ENCODE measurements at regions not wholly inside any gene's neighbourhood (a gene's known extent, or its start where the extent isn't known, plus 50 kb on each side); places are given as distances from the start of the nearest gene placed in this dataset.
A peak's percentile ranks its signal among the peaks of the same experiment; 100 is the strongest.

DNA sequence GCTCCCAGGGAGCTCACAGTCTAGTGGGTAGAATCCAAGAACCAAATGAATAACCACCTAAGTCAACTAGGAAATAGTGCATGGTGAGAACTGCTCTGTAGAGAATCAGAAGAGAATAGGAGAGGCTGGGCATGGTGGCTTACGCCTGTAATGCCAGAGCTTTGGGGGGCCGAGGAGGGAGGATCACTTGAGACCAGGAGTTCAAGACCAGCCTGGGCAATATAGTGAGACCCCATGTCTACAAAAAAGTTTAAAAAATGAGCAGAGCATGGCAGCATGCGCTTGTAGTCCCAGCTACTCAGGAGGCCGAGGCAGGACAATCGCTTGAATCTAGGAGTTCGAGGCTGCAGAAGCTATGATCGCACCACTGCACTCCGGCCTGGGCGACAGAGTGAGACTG is 122.3 kb upstream of the IRF2BP2 start:
- DNase-seq (ENCODE audit: extremely low read depth, insufficient read length) = no peak
- Histone ChIP-seq H3K36me3 (ENCODE audit: control insufficient read depth, insufficient read depth, low read length) (no peaks in the 10 kb centered on the region), H3K27me3 (replicated peaks; ENCODE audit: control insufficient read depth, insufficient read depth, low read length) (no peaks in the 10 kb centered on the region)

DNA sequence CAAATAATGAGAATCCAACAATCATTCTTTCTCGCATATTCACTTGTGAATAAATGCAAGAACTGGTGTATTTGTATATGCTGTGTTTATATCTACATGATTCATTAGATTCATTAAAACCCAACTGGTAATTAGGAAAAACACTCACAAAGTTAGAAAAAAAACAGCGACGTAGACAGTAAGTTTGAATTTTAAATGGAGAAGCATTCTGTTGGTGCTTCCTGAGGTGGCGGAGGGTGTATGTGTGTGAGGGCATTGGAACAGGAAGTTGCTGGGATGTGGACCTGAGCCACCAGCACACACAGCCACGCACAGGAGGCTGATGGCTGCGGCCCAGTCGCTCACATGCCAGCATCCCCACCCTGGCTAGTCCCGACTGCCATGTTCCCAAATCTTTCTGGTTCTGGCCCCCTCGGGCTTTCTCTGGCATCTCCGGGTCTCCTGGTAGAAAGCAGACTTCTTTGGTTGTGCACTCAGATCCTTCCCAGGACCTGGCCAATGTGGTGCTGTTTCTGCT is 121.6 kb upstream of the IRF2BP2 start:
- Histone ChIP-seq H3K4me3 (replicated peaks; ENCODE audit: low read depth, low read length) (no peak overlapping the region), H3K36me3 (ENCODE audit: control insufficient read depth, insufficient read depth, low read length) (no peaks in the 10 kb centered on the region), H3K27me3 (replicated peaks; ENCODE audit: control insufficient read depth, insufficient read depth, low read length) (no peaks in the 10 kb centered on the region)
- peak; percentile 62 for DNase-seq (ENCODE audit: extremely low read depth, insufficient read length)
- TF ChIP-seq, protein P1, sequence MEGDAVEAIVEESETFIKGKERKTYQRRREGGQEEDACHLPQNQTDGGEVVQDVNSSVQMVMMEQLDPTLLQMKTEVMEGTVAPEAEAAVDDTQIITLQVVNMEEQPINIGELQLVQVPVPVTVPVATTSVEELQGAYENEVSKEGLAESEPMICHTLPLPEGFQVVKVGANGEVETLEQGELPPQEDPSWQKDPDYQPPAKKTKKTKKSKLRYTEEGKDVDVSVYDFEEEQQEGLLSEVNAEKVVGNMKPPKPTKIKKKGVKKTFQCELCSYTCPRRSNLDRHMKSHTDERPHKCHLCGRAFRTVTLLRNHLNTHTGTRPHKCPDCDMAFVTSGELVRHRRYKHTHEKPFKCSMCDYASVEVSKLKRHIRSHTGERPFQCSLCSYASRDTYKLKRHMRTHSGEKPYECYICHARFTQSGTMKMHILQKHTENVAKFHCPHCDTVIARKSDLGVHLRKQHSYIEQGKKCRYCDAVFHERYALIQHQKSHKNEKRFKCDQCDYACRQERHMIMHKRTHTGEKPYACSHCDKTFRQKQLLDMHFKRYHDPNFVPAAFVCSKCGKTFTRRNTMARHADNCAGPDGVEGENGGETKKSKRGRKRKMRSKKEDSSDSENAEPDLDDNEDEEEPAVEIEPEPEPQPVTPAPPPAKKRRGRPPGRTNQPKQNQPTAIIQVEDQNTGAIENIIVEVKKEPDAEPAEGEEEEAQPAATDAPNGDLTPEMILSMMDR (IDR thresholded peaks at IDR 0.05; ENCODE audit: insufficient read depth, low read length, poor library complexity, severe bottlenecking) = no peak

More for the DNA sequence above, 122.3 kb upstream of the IRF2BP2 start:
- TF ChIP-seq, protein P1 (IDR thresholded peaks at IDR 0.05; ENCODE audit: insufficient read depth, low read length, poor library complexity, severe bottlenecking) = no peak
- no peak overlapping the region for H3K4me3 ChIP-seq (replicated peaks; ENCODE audit: low read depth, low read length)

DNA sequence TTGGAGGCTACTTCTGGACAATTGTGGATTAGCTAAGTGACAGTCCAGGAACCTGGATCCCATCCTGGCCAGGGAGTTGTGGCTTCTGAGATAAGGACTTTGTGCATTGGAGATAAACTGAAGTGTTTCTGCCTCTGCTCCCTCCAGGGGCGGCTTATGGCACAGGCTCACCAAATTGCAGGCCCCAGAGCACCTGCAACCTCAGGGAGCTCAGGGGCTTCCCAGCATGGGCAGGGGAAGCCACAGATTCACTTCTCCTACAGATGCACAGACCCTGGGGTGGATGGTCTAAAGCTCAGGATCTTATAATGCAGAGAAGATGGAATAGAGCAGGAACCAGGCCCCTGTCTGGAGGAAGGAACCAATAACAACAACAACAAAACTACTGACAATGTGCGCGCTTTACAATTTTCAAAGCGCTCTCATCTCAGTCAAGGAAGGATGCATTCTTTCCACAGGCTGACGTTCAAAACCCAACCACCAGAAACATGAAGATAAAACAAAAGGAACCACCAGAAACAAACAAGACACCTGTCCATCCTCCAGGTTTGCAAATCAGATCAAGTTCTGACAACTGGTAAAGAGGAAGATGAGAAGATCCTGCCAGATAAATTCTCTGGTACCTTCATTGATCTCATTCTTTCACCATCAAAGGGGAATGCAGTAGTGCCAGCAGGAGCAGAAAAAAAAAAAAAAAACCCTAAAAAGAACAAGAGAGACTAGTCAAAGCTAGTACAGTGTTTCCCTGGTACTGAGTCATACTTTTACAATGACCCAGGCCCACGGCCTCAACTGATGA is 121.0 kb upstream of the IRF2BP2 start:
- Histone ChIP-seq H3K36me3 (ENCODE audit: control insufficient read depth, insufficient read depth, low read length) (no peaks in the 10 kb centered on the region), H3K4me3 (replicated peaks; ENCODE audit: low read depth, low read length) (no peak overlapping the region), H3K27me3 (replicated peaks; ENCODE audit: control insufficient read depth, insufficient read depth, low read length) (no peaks in the 10 kb centered on the region)
- TF ChIP-seq, protein P1 (IDR thresholded peaks at IDR 0.05; ENCODE audit: insufficient read depth, low read length, poor library complexity, severe bottlenecking) = peak; percentile 32
- DNase-seq (ENCODE audit: extremely low read depth, insufficient read length) = peak; percentile 58

GRCh38 chr1:234730475-234730769 is 120.4 kb upstream of the IRF2BP2 start:
- Histone ChIP-seq H3K4me3 (replicated peaks; ENCODE audit: low read depth, low read length) (no peak overlapping the region), H3K27me3 (replicated peaks; ENCODE audit: control insufficient read depth, insufficient read depth, low read length) (no peaks in the 10 kb centered on the region), H3K36me3 (ENCODE audit: control insufficient read depth, insufficient read depth, low read length) (no peaks in the 10 kb centered on the region)
- DNase-seq (ENCODE audit: extremely low read depth, insufficient read length) = no peak
- TF ChIP-seq, protein P1 (IDR thresholded peaks at IDR 0.05; ENCODE audit: insufficient read depth, low read length, poor library complexity, severe bottlenecking) = no peak

DNA sequence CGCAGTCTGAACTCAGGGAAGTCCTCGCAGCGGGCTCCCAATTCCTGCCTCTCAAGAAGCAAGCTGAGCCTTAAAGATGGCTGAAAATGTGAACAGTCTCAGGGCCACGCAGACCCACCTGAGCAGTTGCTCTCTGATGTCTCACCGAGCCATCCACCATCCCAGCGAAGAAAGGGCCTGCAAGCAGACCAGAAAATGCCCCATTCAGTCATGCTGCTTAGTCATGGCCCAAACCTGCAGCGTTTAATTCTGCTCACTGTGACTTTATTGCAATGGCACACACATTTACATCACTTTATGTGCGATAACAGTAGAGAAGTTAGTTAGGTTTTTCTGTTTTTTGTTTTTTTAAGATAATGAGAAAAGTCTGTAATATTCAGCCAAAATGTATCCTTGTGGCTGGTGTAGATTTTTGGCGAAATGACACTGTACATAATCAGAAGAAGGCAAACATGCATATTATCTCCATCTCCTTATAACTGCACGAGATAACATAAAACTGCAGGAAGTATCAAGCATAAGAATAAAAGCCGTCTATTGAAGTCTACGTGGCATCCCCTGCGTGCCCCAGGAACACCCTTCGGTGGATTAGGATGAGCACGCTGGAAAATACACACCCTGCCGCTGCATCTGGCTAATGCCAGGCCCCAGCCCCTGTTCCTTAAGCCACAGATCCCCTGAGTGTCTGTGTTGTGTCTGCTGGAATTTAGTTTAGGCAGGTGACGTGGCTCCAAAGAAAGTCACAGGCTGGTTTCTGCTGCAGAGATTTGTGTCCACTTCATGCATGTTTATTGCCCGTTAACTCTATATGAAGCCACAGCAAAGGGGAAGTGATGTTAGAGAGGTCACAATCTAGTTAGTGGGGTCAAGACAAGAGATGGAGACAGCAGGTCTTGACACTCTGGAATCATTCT is 119.8 kb upstream of the IRF2BP2 start:
- no peak overlapping the region for H3K4me3 ChIP-seq (replicated peaks; ENCODE audit: low read depth, low read length)
- H3K27me3 ChIP-seq (replicated peaks; ENCODE audit: control insufficient read depth, insufficient read depth, low read length) = no peaks in the 10 kb centered on the region
- TF ChIP-seq, protein P1 (IDR thresholded peaks at IDR 0.05; ENCODE audit: insufficient read depth, low read length, poor library complexity, severe bottlenecking) = no peak
- peak; percentile 26 for DNase-seq (ENCODE audit: extremely low read depth, insufficient read length)
- no peaks in the 10 kb centered on the region for H3K36me3 ChIP-seq (ENCODE audit: control insufficient read depth, insufficient read depth, low read length)

All from GM06990 (cell line).